ENCODE measurements at regions not wholly inside any gene's neighbourhood (a gene's known extent, or its start where the extent isn't known, plus 50 kb on each side); places are given as distances from the start of the nearest gene placed in this dataset.

- H3K4me3 ChIP-seq (ENCODE audit: low read depth, low read length), result no peak overlapping the region
- no peak for TF ChIP-seq CTCF (IDR thresholded peaks at IDR 0.05; ENCODE audit: borderline replicate concordance, insufficient read depth, low read depth, low read length)
These were observed 932.2 kb downstream of the TBC1D22A start for GRCh38 chr22:47694536-47695130.

- H3K4me3 ChIP-seq (ENCODE audit: low read depth, low read length), result no peak overlapping the region
- TF ChIP-seq CTCF (IDR thresholded peaks at IDR 0.05; ENCODE audit: borderline replicate concordance, insufficient read depth, low read depth, low read length), result no peak
These were observed 931.2 kb downstream of the TBC1D22A start for GRCh38 chr22:47693606-47694005.

GRCh38 chr22:47692811-47693210 lies 930.4 kb downstream of the TBC1D22A start:
- no peak for TF ChIP-seq CTCF (IDR thresholded peaks at IDR 0.05; ENCODE audit: borderline replicate concordance, insufficient read depth, low read depth, low read length)
- no peak overlapping the region for H3K4me3 ChIP-seq (ENCODE audit: low read depth, low read length)

- no peak for TF ChIP-seq CTCF (IDR thresholded peaks at IDR 0.05; ENCODE audit: borderline replicate concordance, insufficient read depth, low read depth, low read length)
- H3K4me3 ChIP-seq (ENCODE audit: low read depth, low read length), result no peak overlapping the region
These were observed 928.9 kb downstream of the TBC1D22A start for GRCh38 chr22:47691152-47691895.

GRCh38 chr22:47690586-47690985 lies 928.1 kb downstream of the TBC1D22A start:
- no peak overlapping the region for H3K4me3 ChIP-seq (ENCODE audit: low read depth, low read length)
- TF ChIP-seq CTCF (IDR thresholded peaks at IDR 0.05; ENCODE audit: borderline replicate concordance, insufficient read depth, low read depth, low read length), result no peak

- TF ChIP-seq CTCF (IDR thresholded peaks at IDR 0.05; ENCODE audit: borderline replicate concordance, insufficient read depth, low read depth, low read length), result no peak
These were observed 927.7 kb downstream of the TBC1D22A start for GRCh38 chr22:47690166-47690565.

GRCh38 chr22:47687776-47688175 lies 925.3 kb downstream of the TBC1D22A start:
- H3K4me3 ChIP-seq (ENCODE audit: low read depth, low read length), result no peak overlapping the region
- TF ChIP-seq CTCF (IDR thresholded peaks at IDR 0.05; ENCODE audit: borderline replicate concordance, insufficient read depth, low read depth, low read length), result no peak

More at GRCh38 chr22:47690166-47690565, 927.7 kb downstream of the TBC1D22A start:
- H3K4me3 ChIP-seq (ENCODE audit: low read depth, low read length), result no peak overlapping the region
